ENCODE measurements at regions not wholly inside any gene's neighbourhood (a gene's known extent, or its start where the extent isn't known, plus 50 kb on each side); places are given as distances from the start of the nearest gene placed in this dataset.

GRCh38 chr9:106092083-106092482 lies 397.7 kb downstream of the TMEM38B start:
- H3K23ac ChIP-seq (ENCODE audit: insufficient read length) = no peak overlapping the region
- no peak overlapping the region for H2BK12ac ChIP-seq (ENCODE audit: low read depth, low read length)
- no peaks in the 10 kb centered on the region for H4K20me1 ChIP-seq (replicated peaks in 1 of 2; ENCODE audit: control insufficient read depth in 1 of 2, insufficient read depth in 2 of 2, low read length in 2 of 2)
- H3K36me3 ChIP-seq (ENCODE audit: control insufficient read depth in 2 of 4, insufficient read depth in 4 of 4, low read length in 3 of 4) = no peaks in the 10 kb centered on the region
- no peak overlapping the region for H3K56ac ChIP-seq (replicated peaks; ENCODE audit: insufficient read length, low read depth, low read length)
- H4K91ac ChIP-seq (replicated peaks; ENCODE audit: insufficient read length, low read length) = no peak overlapping the region
- no peaks in the 10 kb centered on the region for H3K4me1 ChIP-seq (replicated peaks in 1 of 4; ENCODE audit: control insufficient read depth in 3 of 4, insufficient read depth in 4 of 4, low read length in 3 of 4)
- H2BK5ac ChIP-seq (ENCODE audit: low read depth, low read length) = no peak overlapping the region
- H2AFZ ChIP-seq (ENCODE audit: low read length) = no peak overlapping the region
- H3K79me1 ChIP-seq (ENCODE audit: low read depth, low read length) = no peaks in the 10 kb centered on the region
- H2AK5ac ChIP-seq (ENCODE audit: low read depth, low read length) = no peak overlapping the region
- no peak overlapping the region for H4K5ac ChIP-seq (ENCODE audit: insufficient read length, low read depth, low read length)
- DNase-seq (ENCODE audit: low read depth in 1 of 2, low spot score in 2 of 2) = no peak
- no peaks in the 10 kb centered on the region for H3K27me3 ChIP-seq (replicated peaks in 1 of 4; ENCODE audit: control insufficient read depth in 3 of 4, extremely low read depth in 1 of 4, insufficient read depth in 3 of 4, low read length in 3 of 4)
- no peak overlapping the region for H3K4ac ChIP-seq (replicated peaks; ENCODE audit: insufficient read length, low read depth, low read length)
- no peak overlapping the region for H2BK15ac ChIP-seq (ENCODE audit: low read length)
- H3K27ac ChIP-seq (ENCODE audit: low read depth, low read length) = no peak overlapping the region
- FAIRE-seq = no peak
- H3K14ac ChIP-seq (ENCODE audit: insufficient read length) = no peak overlapping the region
- no peak overlapping the region for H3K9ac ChIP-seq (replicated peaks in 1 of 4; ENCODE audit: extremely low read depth in 1 of 4, low read depth in 3 of 4, low read length in 3 of 4)
- TF ChIP-seq CTCF (IDR thresholded peaks at IDR 0.05; ENCODE audit: control extremely low read depth in 1 of 3, insufficient read depth in 1 of 3, low read depth in 1 of 3, low read length in 3 of 3) (peak in 2 of 3 experiments; percentile 8 to 33; a peak in 2 of 4 replicates), NRF1 (IDR thresholded peaks at IDR 0.05; ENCODE audit: low read depth, low read length) (no peak), KDM4A (IDR thresholded peaks at IDR 0.05; ENCODE audit: low read depth, low read length, severe bottlenecking) (no peak), TAF1 (IDR thresholded peaks at IDR 0.05; ENCODE audit: low read depth, low read length) (no peak), RAD21 (IDR thresholded peaks at IDR 0.05 in 1 of 2, conservative IDR thresholded peaks at IDR 0.05 in 1 of 2; ENCODE audit: low read depth in 2 of 2, low read length in 2 of 2) (peak; percentile 27 to 40; a peak in 3 of 4 replicates)
- H3K9me3 ChIP-seq (ENCODE audit: insufficient read depth in 2 of 2, low read depth in 1 of 2, low read length in 1 of 2) = no peaks in the 10 kb centered on the region
- H3K23me2 ChIP-seq (ENCODE audit: low read depth, low read length) = no peaks in the 10 kb centered on the region
- H3K4me2 ChIP-seq (ENCODE audit: insufficient read depth in 1 of 2, low read depth in 2 of 2, low read length in 2 of 2) = no peak overlapping the region
- no peak overlapping the region for H2BK20ac ChIP-seq (ENCODE audit: low read length)
- peak overlapping the region; percentile 45; the same call in 1 of the 2 replicates for H4K8ac ChIP-seq (ENCODE audit: extremely low read depth, insufficient read depth, low read length)
- no peak overlapping the region for H3K18ac ChIP-seq (ENCODE audit: extremely low read depth, low read length)
- POLR2A ChIA-PET (ENCODE audit: partially characterized antibody) = no interaction called here
- H2BK120ac ChIP-seq (replicated peaks; ENCODE audit: low read depth, low read length) = no peak overlapping the region
- H3K4me3 ChIP-seq (ENCODE audit: extremely low read depth in 1 of 4, insufficient read depth in 2 of 4, low read depth in 3 of 4, low read length in 4 of 4) = no peak overlapping the region
- WGBS, 2 experiments (ENCODE audit: extremely low coverage in 1 of 2, insufficient coverage in 1 of 2, insufficient read length in 1 of 2, insufficient replicate concordance in 2 of 2, low coverage in 1 of 2, low lambda C conversion rate in 2 of 2, missing lambda C conversion rate in 1 of 2) = 89% methylated on average over 4 of the region's 4 CpGs; no CpG with 5 or more reads in 1 of the 2 experiments
- no peaks in the 10 kb centered on the region for H3K79me2 ChIP-seq (ENCODE audit: control insufficient read depth in 1 of 2, insufficient read depth in 2 of 2, low read length in 2 of 2)
- CTCF ChIA-PET (ENCODE audit: partially characterized antibody) = interaction anchor here (0.7 to 0.8 kb wide), 3 partner anchors 32 to 208 kb away, joined by 3 to 4 read pairs (median 3); no protein-coding TSS in a partner anchor

Measured in H1 (cell line).